GM23338 (cell line): ENCODE measurements at regions not wholly inside any gene's neighbourhood (a gene's known extent, or its start where the extent isn't known, plus 50 kb on each side); places are given as distances from the start of the nearest gene placed in this dataset.

Experiments
- ATAC-seq: fragments of 200-7000 bp; cut with Tn5 transposase; 3 replicates; pipeline ENCODE4 v1.9.1; 2020
- DNase-seq: peaks from one replicate; pipeline ENCODE4 v3.0.0-alpha.2; 2015; ENCODE audit warnings: low spot score
- H2AFZ ChIP-seq: fragments of 200-600 bp; sonication (generic); 2 replicates; pipeline ENCODE4 v1.8.0; 2016; ENCODE audit warnings: antibody characterized with exemption, mild to moderate bottlenecking, moderate library complexity
- H3F3A ChIP-seq: fragments of 200-600 bp; sonication (generic); replicated peaks from 2 replicates; pipeline ENCODE4 v1.8.0; 2017; ENCODE audit warnings: antibody characterized with exemption, mixed run types, low read depth
- H3K27ac ChIP-seq: fragments of 200-600 bp; sonication (generic); 2 replicates; pipeline ENCODE4 v1.6.1; 2016; ENCODE audit warnings: low read depth
- H3K27me3 ChIP-seq: fragments of 200-600 bp; sonication (generic); 2 replicates; pipeline ENCODE4 v1.8.0; 2016; ENCODE audit warnings: mild to moderate bottlenecking, mixed run types, moderate library complexity; ENCODE audit not compliant: insufficient read depth
- H3K36me3 ChIP-seq: fragments of 200-600 bp; sonication (generic); 2 replicates; pipeline ENCODE4 v1.8.0; 2016; ENCODE audit warnings: mild to moderate bottlenecking; ENCODE audit not compliant: insufficient read depth
- H3K4me1 ChIP-seq: fragments of 200-600 bp; sonication (generic); 2 replicates; pipeline ENCODE4 v1.8.0; 2016; ENCODE audit warnings: mild to moderate bottlenecking, moderate library complexity; ENCODE audit not compliant: insufficient read depth
- H3K4me2 ChIP-seq: fragments of 200-600 bp; sonication (generic); 2 replicates; pipeline ENCODE4 v1.7.1; 2017; ENCODE audit warnings: mixed run types
- H3K4me3 ChIP-seq: fragments of 200-600 bp; sonication (generic); 2 replicates; pipeline ENCODE4 v1.6.1; 2016; ENCODE audit warnings: mixed run types
- H3K79me2 ChIP-seq: fragments of 200-600 bp; sonication (generic); replicated peaks from 2 replicates; pipeline ENCODE4 v1.8.0; 2017; ENCODE audit warnings: mild to moderate bottlenecking; ENCODE audit not compliant: insufficient read depth
- H3K9me2 ChIP-seq: fragments of 200-600 bp; sonication (generic); 2 replicates; pipeline ENCODE4 v1.8.0; 2017; ENCODE audit not compliant: insufficient read depth
- H4K20me1 ChIP-seq: fragments of 200-600 bp; sonication (generic); replicated peaks from 2 replicates; pipeline ENCODE4 v1.8.0; 2017; ENCODE audit warnings: mild to moderate bottlenecking; ENCODE audit not compliant: insufficient read depth
- H3K27ac Mint-ChIP-seq: 2 replicates; pipeline ENCODE4 v1.8.0; 2020; ENCODE audit warnings: inconsistent platforms, mild to moderate bottlenecking, moderate library complexity, mixed read lengths
- H3K27me3 Mint-ChIP-seq: 3 replicates; pipeline ENCODE4 v1.8.0; 2022; ENCODE audit warnings: low read depth, mild to moderate bottlenecking, moderate library complexity, mixed read lengths, inconsistent platforms; ENCODE audit not compliant: insufficient read depth, poor library complexity
- H3K36me3 Mint-ChIP-seq: 3 replicates; pipeline ENCODE4 v1.8.0; 2021; ENCODE audit warnings: low read depth, mild to moderate bottlenecking, inconsistent platforms, moderate library complexity, mixed read lengths
- H3K4me1 Mint-ChIP-seq: 3 replicates; pipeline ENCODE4 v1.8.0; 2020; ENCODE audit warnings: mild to moderate bottlenecking, inconsistent platforms, mixed read lengths
- H3K4me3 Mint-ChIP-seq: 3 replicates; pipeline ENCODE4 v1.8.0; 2021; ENCODE audit warnings: moderate library complexity, mild to moderate bottlenecking, inconsistent platforms, mixed read lengths
- H3K9me3 Mint-ChIP-seq: 3 replicates; pipeline ENCODE4 v1.8.0; 2020; ENCODE audit warnings: moderate library complexity, mild to moderate bottlenecking, inconsistent platforms, mixed read lengths
- CREB1 ChIP-seq: fragments of 250-450 bp; sonication (Bioruptor Pico); IDR thresholded peaks from 2 replicates; pipeline ENCODE4 v1.5.0; 2020; ENCODE audit warnings: low read depth, mild to moderate bottlenecking, moderate library complexity
- ETS1 ChIP-seq: IDR thresholded peaks from 2 replicates; pipeline ENCODE4 v1.6.1; 2016; ENCODE audit warnings: antibody characterized with exemption
- EZH2 ChIP-seq: fragments of 200-600 bp; sonication (generic); IDR thresholded peaks from one replicate; pipeline ENCODE4 v1.8.0; 2017; ENCODE audit warnings: antibody characterized with exemption, mild to moderate bottlenecking, low read depth; ENCODE audit not compliant: unreplicated experiment
- EZH2phosphoT487 ChIP-seq: fragments of 200-600 bp; sonication (generic); IDR thresholded peaks from one replicate; pipeline ENCODE4 v1.8.1; 2018; ENCODE audit warnings: antibody characterized with exemption; ENCODE audit not compliant: unreplicated experiment
- JUNB ChIP-seq: IDR thresholded peaks from one replicate; pipeline ENCODE4 v1.6.1; 2016; ENCODE audit warnings: antibody characterized with exemption; ENCODE audit not compliant: unreplicated experiment
- NANOG ChIP-seq: IDR thresholded peaks from 2 replicates; pipeline ENCODE4 v1.6.1; 2016; ENCODE audit warnings: antibody characterized with exemption, borderline replicate concordance
- POLR2AphosphoS5 ChIP-seq: IDR thresholded peaks from 2 replicates; pipeline ENCODE4 v1.6.1; 2016; ENCODE audit warnings: antibody characterized with exemption, low read depth
- REST ChIP-seq: IDR thresholded peaks from one replicate; pipeline ENCODE4 v1.6.1; 2018; ENCODE audit warnings: antibody characterized with exemption; ENCODE audit not compliant: unreplicated experiment
- STAT1 ChIP-seq: IDR thresholded peaks from one replicate; pipeline ENCODE4 v1.6.1; 2016; ENCODE audit warnings: antibody characterized with exemption; ENCODE audit not compliant: unreplicated experiment
- ZNF114 ChIP-seq: fragments of 250-450 bp; sonication (Bioruptor Pico); IDR thresholded peaks from 2 replicates; pipeline ENCODE4 v1.5.0; 2020; ENCODE audit warnings: mild to moderate bottlenecking, moderate library complexity
- ZNF331 ChIP-seq: fragments of 250-450 bp; sonication (Bioruptor Pico); IDR thresholded peaks from 2 replicates; pipeline ENCODE4 v1.5.0; 2020; ENCODE audit warnings: low read depth, mild to moderate bottlenecking, moderate library complexity
- TF ChIP-seq, protein P1 (sequence below), 2 experiments: fragments of 200-600 bp in 1 of 2; sonication (generic) in 1 of 2; conservative IDR thresholded peaks; 2 replicates each; pipeline versions ENCODE4 v1.5.1 to v1.6.1; 2016 to 2017; ENCODE audit warnings: antibody characterized with exemption in 2 of 2, low read depth in 2 of 2, mild to moderate bottlenecking in 2 of 2, moderate library complexity in 1 of 2

DNA sequence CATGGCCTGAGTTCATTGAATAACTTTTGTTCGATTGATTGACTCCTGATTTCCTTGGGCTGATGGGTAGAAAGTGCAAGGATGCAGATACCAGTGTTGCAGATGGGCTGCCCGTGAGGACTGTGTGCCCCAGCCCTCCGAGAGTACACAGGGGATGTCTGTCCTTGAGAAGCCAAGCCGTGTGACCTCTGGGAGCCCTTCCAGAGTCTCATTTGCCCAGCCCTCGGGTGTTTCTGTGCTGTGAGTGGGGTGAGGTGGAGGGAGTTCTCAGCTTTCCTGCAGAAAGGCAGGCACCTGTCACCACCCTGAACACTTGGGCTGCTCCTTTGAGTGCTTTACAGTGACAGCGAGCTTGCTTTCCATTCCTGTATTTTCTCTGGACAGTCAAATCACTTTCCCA is 96.4 kb upstream of the CACNA1E start (continued):
- TF ChIP-seq EZH2: no peak
- TF ChIP-seq STAT1: no peak
- no peak for TF ChIP-seq ETS1
- TF ChIP-seq ZNF114 (CRISPR knock-in tag): no peak
- TF ChIP-seq POLR2AphosphoS5: no peak
- TF ChIP-seq CREB1 (CRISPR knock-in tag): no peak
- TF ChIP-seq ZNF331 (CRISPR knock-in tag): no peak
- TF ChIP-seq, protein P1, sequence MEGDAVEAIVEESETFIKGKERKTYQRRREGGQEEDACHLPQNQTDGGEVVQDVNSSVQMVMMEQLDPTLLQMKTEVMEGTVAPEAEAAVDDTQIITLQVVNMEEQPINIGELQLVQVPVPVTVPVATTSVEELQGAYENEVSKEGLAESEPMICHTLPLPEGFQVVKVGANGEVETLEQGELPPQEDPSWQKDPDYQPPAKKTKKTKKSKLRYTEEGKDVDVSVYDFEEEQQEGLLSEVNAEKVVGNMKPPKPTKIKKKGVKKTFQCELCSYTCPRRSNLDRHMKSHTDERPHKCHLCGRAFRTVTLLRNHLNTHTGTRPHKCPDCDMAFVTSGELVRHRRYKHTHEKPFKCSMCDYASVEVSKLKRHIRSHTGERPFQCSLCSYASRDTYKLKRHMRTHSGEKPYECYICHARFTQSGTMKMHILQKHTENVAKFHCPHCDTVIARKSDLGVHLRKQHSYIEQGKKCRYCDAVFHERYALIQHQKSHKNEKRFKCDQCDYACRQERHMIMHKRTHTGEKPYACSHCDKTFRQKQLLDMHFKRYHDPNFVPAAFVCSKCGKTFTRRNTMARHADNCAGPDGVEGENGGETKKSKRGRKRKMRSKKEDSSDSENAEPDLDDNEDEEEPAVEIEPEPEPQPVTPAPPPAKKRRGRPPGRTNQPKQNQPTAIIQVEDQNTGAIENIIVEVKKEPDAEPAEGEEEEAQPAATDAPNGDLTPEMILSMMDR (conservative IDR thresholded peaks at IDR 0.05; ENCODE audit: low read depth in 2 of 2): no peak
- TF ChIP-seq NANOG: no peak
- TF ChIP-seq EZH2phosphoT487: no peak
- no peak for TF ChIP-seq REST

GRCh38 chr1:181387702-181388101 is 95.6 kb upstream of the CACNA1E start:
- Histone ChIP-seq H3K4me1 (0 out of 2 replicates have a peak, but pooled peaks cover 11% of the 10 kb centered on the region), H2AFZ (no peak overlapping the region), H3K4me3 (no peak overlapping the region), H3K4me2 (no peak overlapping the region), H3K27ac (no peak overlapping the region), H3K79me2 (no peaks in the 10 kb centered on the region), H3K27me3 (no peaks in the 10 kb centered on the region), H3K36me3 (no peaks in the 10 kb centered on the region), H3K9me2 (peaks cover 18% of the 10 kb centered on the region), H4K20me1 (no peaks in the 10 kb centered on the region), H3F3A (no peaks in the 10 kb centered on the region)
- Mint-ChIP-seq H3K9me3 (no peaks in the 10 kb centered on the region; the same call in 2 of the 3 replicates), H3K36me3 (no peaks in the 10 kb centered on the region), H3K4me1 (peaks cover 4% of the 10 kb centered on the region), H3K27ac (no peak overlapping the region), H3K4me3 (no peak overlapping the region), H3K27me3 (no peaks in the 10 kb centered on the region)
- ATAC-seq: no peak
- no peak for DNase-seq
- TF ChIP-seq EZH2: no peak
- TF ChIP-seq ZNF331 (CRISPR knock-in tag): no peak
- no peak for TF ChIP-seq NANOG
- no peak for TF ChIP-seq POLR2AphosphoS5
- TF ChIP-seq, protein P1 (conservative IDR thresholded peaks at IDR 0.05; ENCODE audit: low read depth in 2 of 2): no peak
- no peak for TF ChIP-seq ZNF114 (CRISPR knock-in tag)
- TF ChIP-seq EZH2phosphoT487: no peak
- no peak for TF ChIP-seq JUNB
- no peak for TF ChIP-seq REST
- TF ChIP-seq STAT1: no peak
